Femur (tissue), 1 donor: ENCODE measurements at regions not wholly inside any gene's neighbourhood (a gene's known extent, or its start where the extent isn't known, plus 50 kb on each side); places are given as distances from the start of the nearest gene placed in this dataset.

Experiments used
- DNase-seq: peaks from one replicate; pipeline ENCODE4 v3.0.0-alpha.2; 2017

GRCh38 chr11:112597286-112597790 lies 336.7 kb upstream of the PLET1 start:
- DNase-seq = no peak

- DNase-seq = no peak
These were observed 338.6 kb upstream of the PLET1 start for GRCh38 chr11:112599265-112599664.

- DNase-seq = no peak
These were observed 339.3 kb upstream of the PLET1 start for GRCh38 chr11:112599856-112600533.

DNA sequence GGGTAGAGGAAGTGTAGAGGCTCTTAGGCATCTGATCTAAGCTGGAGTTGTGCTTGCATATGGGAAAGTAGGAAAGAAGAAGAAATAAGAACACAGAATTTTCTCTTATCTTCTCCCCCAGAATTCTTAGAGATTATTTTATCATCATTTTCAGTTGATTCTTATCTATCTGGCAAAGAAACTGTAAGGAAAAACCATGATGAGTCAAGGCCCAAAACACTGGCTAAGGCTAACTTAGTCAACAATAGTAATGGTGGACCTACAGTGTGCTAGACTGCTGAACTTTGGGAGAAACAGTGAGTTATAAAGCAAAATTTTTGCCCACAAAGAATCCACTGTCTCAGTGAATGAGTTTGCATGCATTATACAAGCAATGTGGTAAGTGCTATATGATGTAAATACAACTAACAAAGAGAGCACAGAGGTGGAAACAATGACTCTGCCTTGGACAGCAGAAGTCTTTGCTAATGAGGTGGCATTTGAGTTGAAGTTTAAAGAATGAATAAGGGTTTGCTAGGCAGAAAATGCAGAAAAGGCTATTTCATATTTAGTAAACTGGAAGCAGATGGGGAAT lies 344.5 kb upstream of the PLET1 start:
- no peak for DNase-seq

DNA sequence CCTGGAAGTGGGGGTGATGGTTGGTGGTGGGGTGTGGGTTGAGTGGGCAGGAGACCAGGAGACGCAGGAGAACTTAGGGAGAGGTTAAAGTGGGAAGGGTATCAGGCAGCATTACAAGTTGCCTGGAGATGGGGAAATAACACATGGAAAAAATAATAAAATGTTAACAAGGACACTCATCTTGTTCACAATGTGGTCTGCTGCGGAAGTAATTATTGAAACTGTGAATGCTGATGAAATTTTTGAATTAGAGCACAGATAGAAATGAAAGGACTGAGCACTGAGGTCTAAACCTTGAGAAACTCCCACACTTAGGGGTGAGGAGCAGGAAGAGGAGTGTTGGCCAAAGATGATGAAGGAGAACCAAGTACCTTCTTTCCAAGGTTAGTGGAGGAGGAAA lies 346.0 kb upstream of the PLET1 start:
- no peak for DNase-seq

DNA sequence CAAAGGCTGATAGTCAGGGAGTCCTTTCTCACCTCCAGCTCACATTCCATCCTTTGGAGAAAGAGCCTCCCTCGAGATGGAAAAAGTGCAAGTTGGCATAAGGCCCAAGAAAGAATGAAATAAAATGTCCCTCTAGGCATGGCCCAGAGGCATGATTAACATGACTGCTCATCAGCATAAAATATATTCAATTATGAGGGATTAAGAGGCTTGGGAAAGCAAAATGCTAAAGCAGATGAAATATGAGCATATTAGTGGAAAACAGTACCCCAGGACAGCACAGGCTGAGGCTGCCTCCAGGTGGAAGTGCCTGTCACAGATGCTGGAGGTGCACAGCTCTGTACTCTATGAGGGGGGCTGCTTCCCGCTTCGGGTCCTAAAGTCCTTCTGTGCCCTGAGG lies 347.8 kb upstream of the PLET1 start:
- DNase-seq = no peak

GRCh38 chr11:112610494-112610893 lies 349.8 kb upstream of the PLET1 start:
- DNase-seq = no peak

- peak; percentile 58 for DNase-seq
These were observed 350.0 kb upstream of the NCAM1 start for GRCh38 chr11:112610996-112611750.

- no peak for DNase-seq
These were observed 349.4 kb upstream of the NCAM1 start for GRCh38 chr11:112611771-112612170.

DNA sequence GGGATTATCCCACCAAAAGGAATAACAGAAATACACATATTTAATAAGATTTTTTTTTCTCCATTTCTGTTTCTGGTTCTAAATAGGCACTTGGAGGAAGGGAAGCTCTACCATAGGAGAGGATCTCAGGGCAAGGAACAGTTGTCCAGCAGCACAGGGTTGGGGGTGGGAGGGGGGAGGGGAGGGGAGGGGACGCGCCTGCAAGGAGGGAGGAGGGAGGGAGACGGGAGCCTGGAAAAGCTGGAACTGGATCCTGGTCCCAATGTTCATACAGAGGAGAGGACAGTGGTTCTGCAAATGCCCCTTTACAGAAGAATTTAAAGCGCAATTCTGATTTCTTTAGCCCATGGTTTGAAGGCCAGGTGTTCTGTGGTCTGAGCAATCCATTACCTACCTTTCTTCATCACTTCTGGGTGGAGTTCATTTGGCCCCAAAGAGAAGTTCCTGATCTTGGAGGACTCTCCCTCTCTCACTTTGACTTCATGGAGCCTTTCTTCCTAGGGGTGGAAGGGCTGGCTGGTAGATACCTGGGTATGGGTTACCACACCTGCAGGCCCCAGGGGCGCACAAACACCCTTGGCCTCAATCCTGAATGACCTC lies 348.9 kb upstream of the NCAM1 start:
- DNase-seq = peak; percentile 71

DNA sequence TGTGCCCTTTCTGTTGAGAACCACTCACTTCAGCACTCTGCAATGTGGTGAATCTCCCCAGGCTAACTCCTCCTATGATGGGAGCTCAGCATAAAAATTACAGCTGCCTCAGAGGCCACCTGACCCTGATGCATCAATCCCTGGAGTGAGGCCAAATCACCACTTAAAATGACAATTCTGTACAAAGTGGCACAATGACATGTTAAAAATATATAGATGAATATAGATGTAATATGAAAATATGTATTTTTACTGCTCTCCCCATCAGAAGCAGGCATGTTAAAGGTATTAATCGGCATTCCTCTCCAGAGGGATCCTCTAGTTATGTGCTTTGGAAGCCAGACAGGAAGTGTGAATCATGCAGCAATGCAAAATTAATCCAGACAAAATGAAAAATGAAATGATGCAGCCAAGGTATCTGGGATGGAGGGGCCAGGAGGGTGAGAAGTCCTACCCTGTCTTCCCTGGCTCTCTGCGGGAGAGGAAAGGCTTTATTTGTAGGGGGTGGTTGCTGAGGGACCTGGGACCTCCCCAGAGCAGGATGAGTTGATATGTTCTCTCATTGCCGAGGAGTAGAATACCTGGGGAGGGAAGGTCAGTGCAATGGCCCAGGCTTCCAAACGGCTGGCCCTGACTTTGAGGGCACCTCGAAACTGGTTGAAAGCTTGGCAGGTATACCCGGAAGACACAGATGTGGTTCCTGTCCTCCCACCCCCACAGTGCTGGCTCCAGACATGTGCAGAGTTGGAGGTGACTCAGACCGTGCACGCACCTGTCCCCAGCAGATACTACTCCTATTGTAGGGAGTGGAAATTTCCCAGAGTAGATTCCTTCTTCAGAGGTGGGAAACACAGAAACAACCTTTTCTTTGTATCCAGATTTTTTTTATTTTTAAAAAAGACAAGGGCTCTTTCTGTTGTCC lies 347.9 kb upstream of the NCAM1 start:
- DNase-seq = peak; percentile 52

DNA sequence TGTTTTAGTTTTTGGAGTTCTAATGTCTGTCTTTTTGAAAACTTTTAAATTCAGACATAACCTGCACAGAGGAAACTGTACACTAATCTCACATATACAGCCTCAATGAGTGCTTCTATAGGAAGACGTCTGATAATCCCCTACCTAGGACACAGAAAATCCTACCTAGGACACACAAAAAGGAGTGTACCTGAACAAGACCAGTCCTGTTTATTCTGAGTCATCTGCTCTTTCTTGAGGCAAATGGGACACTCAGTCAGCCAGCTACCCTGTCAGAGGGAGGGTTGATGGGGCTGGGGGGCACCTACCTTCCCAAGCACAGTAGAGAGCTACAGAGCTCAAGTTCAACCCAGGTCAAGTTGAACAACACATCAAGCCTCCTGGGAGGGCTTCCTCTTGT lies 346.6 kb upstream of the NCAM1 start:
- DNase-seq = no peak

DNA sequence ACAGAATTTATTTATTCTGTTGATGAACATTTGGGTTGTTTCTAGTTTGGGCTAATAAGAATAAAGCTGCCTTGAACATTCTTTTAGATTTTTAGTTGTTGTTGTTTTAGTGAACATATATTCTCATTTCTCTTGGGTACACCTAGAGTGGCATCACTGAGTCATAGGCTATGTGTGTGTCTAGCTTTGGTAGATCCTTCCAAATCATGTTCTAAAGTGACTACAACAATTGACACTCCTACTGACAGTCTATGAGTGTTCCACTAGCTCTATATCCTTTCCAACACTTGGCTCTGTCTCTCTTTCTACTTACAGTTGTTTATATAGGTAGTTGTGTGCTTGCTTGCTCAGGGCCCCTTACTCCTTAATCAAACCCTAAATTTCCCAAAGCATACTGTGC lies 346.0 kb upstream of the NCAM1 start:
- DNase-seq = no peak

DNA sequence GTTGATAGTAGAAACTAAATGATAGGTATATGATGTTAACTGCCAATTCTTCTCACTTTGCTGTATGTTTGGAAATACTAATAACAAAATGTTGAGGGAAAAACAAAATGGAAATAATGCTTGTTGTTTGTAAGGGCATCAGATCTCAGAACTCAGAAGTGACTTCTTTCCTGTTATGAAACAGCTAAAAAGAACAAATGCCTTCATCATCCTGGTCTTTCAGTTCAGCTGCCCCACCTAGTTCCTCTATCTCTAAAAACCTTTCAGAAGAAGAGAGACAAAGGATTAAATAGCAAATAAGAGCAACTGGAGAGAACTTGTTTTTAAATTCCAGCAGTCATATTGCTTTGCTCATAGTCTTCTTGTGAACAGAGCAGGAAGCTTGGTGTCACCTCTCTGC lies 345.3 kb upstream of the NCAM1 start:
- DNase-seq = no peak

DNA sequence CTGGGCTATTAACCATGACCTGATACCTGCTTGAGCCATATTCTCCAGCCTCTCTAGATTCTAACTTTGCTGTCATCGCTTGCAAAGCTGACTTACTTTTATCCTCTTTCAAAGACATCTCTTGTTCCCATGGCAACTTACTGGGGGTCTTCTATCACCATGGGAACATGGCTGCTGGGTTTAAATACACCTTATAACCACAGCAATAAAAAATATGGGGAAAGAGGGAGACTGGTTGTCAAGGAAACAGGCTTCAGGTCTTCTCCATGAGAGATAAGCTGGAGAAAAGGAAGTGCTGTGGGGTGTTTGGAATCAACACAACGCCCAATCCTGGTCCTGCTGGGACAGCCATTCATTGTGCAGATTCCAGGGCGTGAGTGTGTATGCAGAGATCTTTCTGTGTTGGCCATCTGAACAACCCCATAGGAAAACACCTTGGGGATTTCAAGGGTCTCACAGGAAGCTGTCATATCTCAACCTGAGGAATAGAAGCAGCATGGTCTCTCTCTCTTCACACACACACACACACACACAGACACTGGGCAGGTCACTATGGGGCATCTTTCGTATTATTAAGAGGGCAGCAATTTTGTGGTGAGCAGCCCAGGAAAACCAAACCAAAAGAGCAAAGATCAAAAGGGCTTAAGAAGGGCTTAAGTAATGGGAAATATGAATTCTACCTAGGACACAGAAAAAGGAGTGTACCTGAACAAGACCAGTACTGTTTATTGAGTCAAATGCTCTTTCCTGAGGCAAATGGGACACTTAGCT lies 344.7 kb upstream of the NCAM1 start:
- DNase-seq = no peak

GRCh38 chr11:112617098-112617425 lies 344.2 kb upstream of the NCAM1 start:
- DNase-seq = no peak

- no peak for DNase-seq
These were observed 343.0 kb upstream of the NCAM1 start for GRCh38 chr11:112617977-112618826.

- no peak for DNase-seq
These were observed 342.1 kb upstream of the NCAM1 start for GRCh38 chr11:112619106-112619505.

DNA sequence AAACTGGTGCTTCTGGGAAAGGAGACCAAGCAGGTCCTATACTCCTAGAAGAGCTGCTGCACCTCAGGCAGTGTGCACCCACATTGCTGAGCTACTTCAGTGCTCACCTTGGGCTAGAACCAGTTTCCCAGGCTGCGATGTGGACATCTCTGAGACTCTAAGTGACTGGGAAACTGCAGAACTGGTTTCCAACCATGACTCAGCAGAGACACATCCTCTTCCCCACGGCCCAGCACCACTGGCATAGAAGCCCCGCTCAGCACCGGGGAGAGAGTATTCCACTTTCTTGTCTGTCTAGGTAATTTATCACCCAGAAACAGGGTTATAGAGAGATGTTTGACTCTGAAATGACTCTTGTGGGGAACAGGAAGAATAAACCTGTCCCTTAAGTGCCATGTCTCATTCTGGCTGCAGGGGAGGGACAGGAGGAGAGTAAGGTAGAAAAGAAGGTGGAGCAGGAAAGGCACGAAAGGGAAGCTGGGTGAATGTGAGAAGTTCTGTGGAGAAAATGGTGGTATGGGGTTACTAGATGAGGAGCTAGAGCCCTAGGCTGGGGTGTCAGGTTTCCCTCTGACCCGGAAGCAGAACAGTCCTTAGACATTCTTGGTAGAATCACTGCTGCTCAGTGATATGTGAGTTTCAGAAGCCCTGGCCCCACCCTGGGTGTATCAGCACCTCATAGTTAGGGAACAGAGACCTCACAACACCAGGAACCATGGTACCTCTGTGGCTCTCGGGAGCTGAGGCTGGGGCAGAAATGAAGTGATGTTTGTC lies 340.4 kb upstream of the NCAM1 start:
- no peak for DNase-seq

DNA sequence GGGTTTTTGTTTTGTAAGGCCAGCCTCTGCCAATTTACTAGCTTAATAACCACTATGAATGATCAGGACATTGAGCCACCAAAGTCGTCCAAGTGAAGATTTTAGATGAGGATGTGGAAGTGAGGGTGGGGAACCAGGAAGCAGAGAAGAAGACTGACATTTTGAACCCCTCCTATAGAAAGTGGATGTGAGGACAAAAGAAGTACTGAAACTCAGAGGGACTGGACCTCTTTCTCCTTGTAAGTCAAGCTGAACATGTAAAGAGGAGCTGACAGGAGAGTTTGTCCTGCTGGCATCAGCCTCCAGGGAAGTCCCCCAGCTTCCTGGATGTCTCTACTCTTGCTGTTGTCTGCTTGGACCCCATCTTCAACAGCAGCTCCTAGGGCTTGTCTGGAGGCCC lies 338.2 kb upstream of the NCAM1 start:
- DNase-seq = no peak
